ENCODE measurements at regions not wholly inside any gene's neighbourhood (a gene's known extent, or its start where the extent isn't known, plus 50 kb on each side); places are given as distances from the start of the nearest gene placed in this dataset.

DNA sequence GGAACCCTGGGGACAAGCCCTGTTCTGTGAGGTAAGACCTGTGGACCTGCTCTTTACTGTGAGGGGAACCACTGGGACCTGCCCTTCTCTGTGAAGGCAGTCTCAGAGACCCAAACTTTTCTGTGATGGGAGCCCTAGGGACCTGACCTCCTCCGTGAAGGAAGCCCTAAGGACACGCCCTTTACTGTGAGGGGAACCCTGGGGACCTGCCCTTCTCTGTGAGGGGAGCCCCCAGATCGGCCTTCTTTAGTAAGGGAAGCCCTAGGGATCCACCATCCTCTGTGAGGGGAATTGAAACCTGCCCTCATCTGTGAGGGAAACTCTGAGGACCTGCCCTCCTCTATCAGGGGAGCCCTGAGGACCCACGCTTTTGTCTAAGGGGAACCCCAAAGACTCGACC is 343.5 kb downstream of the UQCRFS1 start:
- TF ChIP-seq, protein P1, sequence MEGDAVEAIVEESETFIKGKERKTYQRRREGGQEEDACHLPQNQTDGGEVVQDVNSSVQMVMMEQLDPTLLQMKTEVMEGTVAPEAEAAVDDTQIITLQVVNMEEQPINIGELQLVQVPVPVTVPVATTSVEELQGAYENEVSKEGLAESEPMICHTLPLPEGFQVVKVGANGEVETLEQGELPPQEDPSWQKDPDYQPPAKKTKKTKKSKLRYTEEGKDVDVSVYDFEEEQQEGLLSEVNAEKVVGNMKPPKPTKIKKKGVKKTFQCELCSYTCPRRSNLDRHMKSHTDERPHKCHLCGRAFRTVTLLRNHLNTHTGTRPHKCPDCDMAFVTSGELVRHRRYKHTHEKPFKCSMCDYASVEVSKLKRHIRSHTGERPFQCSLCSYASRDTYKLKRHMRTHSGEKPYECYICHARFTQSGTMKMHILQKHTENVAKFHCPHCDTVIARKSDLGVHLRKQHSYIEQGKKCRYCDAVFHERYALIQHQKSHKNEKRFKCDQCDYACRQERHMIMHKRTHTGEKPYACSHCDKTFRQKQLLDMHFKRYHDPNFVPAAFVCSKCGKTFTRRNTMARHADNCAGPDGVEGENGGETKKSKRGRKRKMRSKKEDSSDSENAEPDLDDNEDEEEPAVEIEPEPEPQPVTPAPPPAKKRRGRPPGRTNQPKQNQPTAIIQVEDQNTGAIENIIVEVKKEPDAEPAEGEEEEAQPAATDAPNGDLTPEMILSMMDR (IDR thresholded peaks at IDR 0.05) = no peak
- no peak for TF ChIP-seq POLR2A (IDR thresholded peaks at IDR 0.05)
